Smooth muscle cell of the brain vasculature (primary cell): ENCODE measurements at regions not wholly inside any gene's neighbourhood (a gene's known extent, or its start where the extent isn't known, plus 50 kb on each side); places are given as distances from the start of the nearest gene placed in this dataset.

ENCODE experiments used
- DNase-seq: peaks from one replicate; pipeline ENCODE4 v3.0.0-alpha.2; 2012; ENCODE audit warnings: low read depth, low spot score

GRCh38 chr20:20938131-20938530 lies 168.0 kb downstream of the LINC00237 start:
- no peak for DNase-seq

DNA sequence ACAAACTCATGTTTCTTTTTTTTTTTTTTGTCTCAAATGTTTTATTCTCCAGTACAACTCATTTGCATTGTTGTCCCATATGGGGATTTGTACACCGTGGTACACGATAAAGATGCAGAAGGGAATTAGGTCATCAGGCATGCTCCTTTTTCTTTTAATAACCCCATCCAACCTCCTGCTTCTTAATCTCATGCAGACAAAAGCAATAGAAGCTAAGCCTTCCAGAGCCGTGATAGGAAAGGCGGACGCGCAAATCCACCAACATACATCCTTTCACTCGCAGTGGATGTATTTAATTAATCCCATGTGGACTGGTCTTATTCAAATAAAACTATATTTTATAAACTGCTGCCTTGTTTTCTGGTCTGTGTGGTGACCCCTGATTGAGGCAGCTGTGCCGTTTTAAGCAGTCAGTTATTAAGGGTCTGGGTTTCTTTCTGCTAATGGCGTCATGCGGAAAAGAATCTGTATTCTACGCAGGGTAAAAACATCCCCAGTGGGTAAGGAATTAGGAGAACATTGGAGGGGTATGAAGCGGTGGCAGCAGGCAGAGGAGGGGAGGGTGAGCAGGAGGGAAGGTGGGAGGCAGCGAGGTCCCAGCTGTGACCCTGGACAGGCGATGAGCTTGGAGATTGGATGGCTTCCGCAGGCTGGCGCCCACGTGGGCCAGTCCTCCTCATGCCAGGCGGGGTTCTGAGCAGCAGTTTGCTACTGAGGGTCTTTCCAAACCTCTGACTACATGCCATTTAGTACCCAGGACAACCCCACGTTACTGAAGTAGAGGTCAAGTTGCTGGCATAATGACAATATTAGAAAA lies 172.8 kb downstream of the LINC00237 start:
- DNase-seq, result no peak

- no peak for DNase-seq
Observed at GRCh38 chr20:20932156-20932555, 174.0 kb downstream of the LINC00237 start.

GRCh38 chr20:20931632-20932031 lies 174.5 kb downstream of the LINC00237 start:
- no peak for DNase-seq

- DNase-seq, result no peak
Observed at GRCh38 chr20:20931024-20931423, 175.1 kb downstream of the LINC00237 start.

GRCh38 chr20:20930500-20930899 lies 175.7 kb downstream of the LINC00237 start:
- no peak for DNase-seq

GRCh38 chr20:20929341-20929740 lies 176.8 kb downstream of the LINC00237 start:
- DNase-seq, result no peak

DNA sequence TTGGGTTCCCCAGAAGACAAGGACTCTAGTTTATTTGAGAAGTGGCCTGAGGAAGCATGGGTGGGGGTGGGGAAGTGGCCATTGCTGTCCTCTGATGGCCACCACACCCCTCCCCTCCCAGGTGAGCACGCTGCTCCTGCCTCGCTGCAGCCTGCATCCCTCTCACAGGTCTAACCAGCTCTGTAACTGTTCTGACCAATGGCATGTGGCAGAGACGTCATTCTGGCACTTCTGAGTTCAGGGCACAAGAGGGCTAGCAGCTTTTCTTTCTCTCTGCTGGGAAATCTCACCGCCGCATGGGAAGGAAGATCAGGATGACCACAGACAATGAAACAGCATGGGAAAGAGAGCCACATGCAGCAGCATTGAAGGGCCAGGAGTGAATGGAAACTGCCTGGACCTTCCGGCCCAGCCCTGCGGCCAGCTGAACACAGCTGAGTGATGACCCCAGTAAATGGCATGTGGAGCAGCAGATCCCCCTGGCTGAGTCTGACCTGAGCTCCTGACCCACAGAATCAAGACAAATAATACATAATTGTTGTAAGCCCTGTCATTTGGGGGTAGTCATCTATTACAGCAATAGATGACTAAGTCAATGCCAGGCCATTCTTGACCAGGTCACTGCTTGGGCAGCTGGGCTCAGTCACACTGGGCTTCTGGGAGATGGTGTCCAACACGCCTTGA lies 179.8 kb downstream of the LINC00237 start:
- no peak for DNase-seq

- DNase-seq, result no peak
Observed at GRCh38 chr20:20920433-20920832, 185.7 kb downstream of the LINC00237 start.

GRCh38 chr20:20915844-20916243 lies 190.3 kb downstream of the LINC00237 start:
- no peak for DNase-seq

DNA sequence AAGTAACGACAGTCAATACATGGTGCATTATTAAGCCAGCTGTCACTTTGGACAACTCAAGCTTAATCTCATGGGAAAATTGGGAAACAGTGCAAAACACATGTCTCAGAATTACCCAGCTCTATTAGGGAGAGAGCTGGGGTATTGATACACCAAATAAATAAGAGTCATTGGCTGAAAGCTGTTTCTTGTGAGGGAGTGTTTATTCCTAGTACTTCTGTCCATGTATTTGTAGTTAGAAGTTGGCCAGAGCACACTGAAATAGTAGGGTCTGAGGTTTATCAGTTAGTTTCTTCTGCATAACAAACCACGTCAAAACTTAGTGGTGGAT lies 192.0 kb upstream of the RALGAPA2 start:
- no peak for DNase-seq

GRCh38 chr20:20903773-20904500 lies 191.5 kb upstream of the RALGAPA2 start:
- DNase-seq, result no peak

DNA sequence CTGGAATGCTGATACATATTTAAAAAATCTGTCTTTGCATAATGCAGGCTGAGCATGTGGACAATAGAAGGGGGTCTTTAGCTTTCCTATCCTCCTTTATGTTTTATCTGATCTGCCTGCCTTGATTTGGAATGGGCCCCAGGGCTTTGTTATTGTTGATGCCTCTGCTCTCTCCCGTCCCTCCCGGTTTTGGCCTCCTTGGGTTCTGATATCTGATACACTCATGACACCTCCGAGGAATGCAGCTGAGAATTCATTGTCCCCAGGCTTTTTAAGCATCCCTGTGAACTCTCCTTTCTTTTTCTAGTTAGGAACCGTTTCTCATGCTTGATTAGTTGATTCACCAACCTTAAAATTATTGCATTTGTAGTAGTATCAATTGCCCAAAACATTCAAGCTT lies 185.5 kb upstream of the RALGAPA2 start:
- DNase-seq, result no peak

GRCh38 chr20:20897145-20897544 lies 184.7 kb upstream of the RALGAPA2 start:
- no peak for DNase-seq

- DNase-seq, result no peak
Observed at GRCh38 chr20:20896606-20897005, 184.2 kb upstream of the RALGAPA2 start.

DNA sequence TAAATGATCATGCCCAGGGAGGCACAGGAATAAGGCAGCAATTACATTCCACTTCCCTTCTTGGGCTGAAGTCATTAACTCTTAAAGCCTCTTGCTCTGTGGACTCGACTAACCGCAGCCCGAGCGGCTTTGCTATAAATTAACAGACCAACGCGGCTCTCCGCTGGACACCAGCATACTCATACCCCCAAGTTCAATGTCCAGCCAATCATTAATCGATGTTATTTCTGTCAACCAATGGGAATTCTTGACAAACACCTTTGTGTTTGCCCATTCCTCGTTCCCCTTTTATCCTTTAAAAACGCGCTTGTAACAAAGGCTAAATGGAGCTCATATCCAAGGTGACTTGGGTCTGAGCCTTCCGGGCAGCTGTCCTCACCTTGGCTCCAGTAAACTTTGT lies 183.1 kb upstream of the RALGAPA2 start:
- DNase-seq, result no peak

- no peak for DNase-seq
Observed at GRCh38 chr20:20894753-20895152, 182.3 kb upstream of the RALGAPA2 start.

DNA sequence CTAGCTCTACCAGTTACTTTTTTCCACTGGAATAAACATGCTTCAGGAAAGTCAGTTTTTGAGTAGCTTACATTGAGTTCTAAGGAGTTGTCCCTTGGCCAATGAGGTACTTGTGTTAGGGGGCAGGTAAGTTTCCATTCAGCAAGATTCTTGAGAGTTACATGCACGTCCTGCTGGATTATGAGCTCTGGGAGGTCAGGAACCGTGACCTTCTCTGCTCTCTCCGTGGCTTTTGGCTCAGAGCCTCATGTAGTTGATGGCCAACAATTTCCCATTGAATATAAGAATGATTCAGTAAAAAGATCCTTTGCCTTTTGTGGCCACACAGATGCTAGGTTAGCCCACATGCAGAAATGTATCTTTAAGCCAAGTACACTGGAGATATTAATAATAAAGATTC lies 181.8 kb upstream of the RALGAPA2 start:
- no peak for DNase-seq

GRCh38 chr20:20892328-20892727 lies 179.9 kb upstream of the RALGAPA2 start:
- DNase-seq, result no peak

DNA sequence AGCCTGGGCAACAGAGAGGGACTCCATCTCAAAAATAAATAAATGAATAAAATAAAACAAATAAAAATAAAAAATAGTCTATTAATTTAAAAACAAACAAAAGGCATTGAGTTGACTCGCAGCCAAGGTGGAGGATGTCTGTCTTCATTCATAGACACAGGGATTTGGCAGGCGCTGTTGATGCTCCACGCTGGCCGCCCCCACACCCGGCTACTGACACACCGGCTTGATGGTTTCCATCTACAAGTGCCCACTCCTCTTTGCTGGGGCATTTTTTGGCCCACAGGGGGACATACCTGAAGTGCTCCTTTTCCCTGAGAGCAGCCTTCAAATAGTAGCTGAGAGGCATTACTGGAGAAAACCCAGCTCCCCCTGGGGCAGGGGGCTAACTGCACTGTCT lies 178.3 kb upstream of the RALGAPA2 start:
- no peak for DNase-seq

GRCh38 chr20:20888936-20889335 lies 176.5 kb upstream of the RALGAPA2 start:
- no peak for DNase-seq

DNA sequence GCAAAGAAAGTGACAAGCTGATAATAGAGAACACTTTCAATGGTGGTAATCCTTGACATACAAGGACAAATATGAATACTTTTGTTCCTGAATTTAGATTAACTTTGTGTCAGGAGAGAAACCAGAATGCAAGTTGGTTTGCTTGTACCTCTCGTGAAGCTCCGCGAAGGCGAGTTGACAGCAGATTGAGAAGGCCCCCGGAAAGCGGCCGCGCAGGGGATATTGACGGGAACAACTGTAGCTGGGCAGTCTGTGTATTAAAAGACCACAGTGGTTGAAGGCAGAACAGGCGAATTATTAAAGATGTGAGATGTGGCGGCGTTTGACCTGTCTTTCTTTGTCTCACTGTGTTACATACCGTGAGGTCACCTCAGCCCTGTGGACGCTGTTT lies 175.8 kb upstream of the RALGAPA2 start:
- DNase-seq, result no peak
